K562 (cell line): ENCODE measurements at regions not wholly inside any gene's neighbourhood (a gene's known extent, or its start where the extent isn't known, plus 50 kb on each side); places are given as distances from the start of the nearest gene placed in this dataset.
"Not testable (repeated sequence)": the region's sequence is repeated elsewhere in the genome, so short reads cannot be mapped to it uniquely, and the experiment has no call there.

Experiments used
- CTCF ChIP-seq, 3 experiments: IDR thresholded peaks in 2 of 3; conservative IDR thresholded peaks in 1 of 3; 2 replicates each; pipeline ENCODE4 v1.5.1; 2011 to 2012; ENCODE audit warnings: low read length in 3 of 3, mild to moderate bottlenecking in 3 of 3, control low read depth in 2 of 3, improper control_type of control experiment in 1 of 3, inconsistent platforms in 1 of 3, low read depth in 1 of 3, mixed read lengths in 1 of 3, moderate library complexity in 1 of 3; ENCODE audit not compliant: insufficient read depth in 2 of 3
- EZH2 ChIP-seq: IDR thresholded peaks from 2 replicates; pipeline ENCODE4 v1.6.1; 2012; ENCODE audit warnings: low read depth, mild to moderate bottlenecking, inconsistent platforms, low read length, borderline replicate concordance
- HMGXB4 ChIP-seq: sonication (generic); formaldehyde crosslinking; IDR thresholded peaks from 2 replicates; pipeline ENCODE4 v1.8.1; 2023; ENCODE audit warnings: mild to moderate bottlenecking, missing genetic modification reagents
- JUND ChIP-seq, 2 experiments: IDR thresholded peaks; 2 replicates in 1 of 2; 3 replicates in 1 of 2; pipeline ENCODE4 v1.6.1; 2011; ENCODE audit warnings: borderline replicate concordance in 2 of 2, low read depth in 2 of 2, low read length in 2 of 2, improper control_type of control experiment in 1 of 2, missing biosample characterization in 1 of 2, missing genetic modification characterization in 1 of 2, missing genetic modification reagents in 1 of 2
- RERE ChIP-seq: sonication (generic); formaldehyde crosslinking; IDR thresholded peaks from 2 replicates; pipeline ENCODE4 v1.8.0; 2023; ENCODE audit warnings: missing genetic modification reagents, mild to moderate bottlenecking, borderline replicate concordance
- ZNF12 ChIP-seq: sonication (generic); formaldehyde crosslinking; IDR thresholded peaks from 2 replicates; pipeline ENCODE4 v1.4.0; 2020; ENCODE audit warnings: mild to moderate bottlenecking, missing genetic modification reagents

GRCh38 chr9:66713552-66713951 is 187.0 kb upstream of the ZNF658 start:
- not testable (repeated sequence) for TF ChIP-seq ZNF12 (CRISPR knock-in tag); EZH2; HMGXB4 (CRISPR knock-in tag); JUND (IDR thresholded peaks at IDR 0.05; ENCODE audit: borderline replicate concordance, low read depth, low read length); JUND (tag; IDR thresholded peaks at IDR 0.05; ENCODE audit: borderline replicate concordance, low read depth, low read length); CTCF (IDR thresholded peaks at IDR 0.05 in 2 of 3, conservative IDR thresholded peaks at IDR 0.05 in 1 of 3; ENCODE audit: insufficient read depth in 2 of 3, low read depth in 1 of 3, low read length in 3 of 3); RERE (CRISPR knock-in tag)
